ENCODE measurements at regions not wholly inside any gene's neighbourhood (a gene's known extent, or its start where the extent isn't known, plus 50 kb on each side); places are given as distances from the start of the nearest gene placed in this dataset.

DNA sequence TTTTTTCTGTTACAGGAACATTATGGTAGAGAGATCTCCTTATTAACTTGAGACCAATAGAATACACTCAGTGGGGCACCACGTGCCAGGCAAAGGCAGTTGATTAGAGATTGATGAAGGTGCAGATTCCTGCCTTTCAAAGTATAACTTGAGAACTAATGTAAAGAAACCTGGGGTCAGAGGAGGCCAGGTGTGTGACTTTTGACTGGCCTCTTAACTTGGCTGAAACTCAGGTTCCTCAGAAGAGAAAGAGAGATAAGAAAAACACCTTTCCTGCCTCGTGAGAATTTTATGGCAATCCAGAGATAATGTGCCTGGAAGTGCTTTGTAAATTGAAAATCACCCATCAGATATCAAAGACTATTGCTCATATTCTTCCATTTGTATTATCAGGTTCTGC is 110.7 kb upstream of the GZMB start:
- Histone ChIP-seq H3K9me3 (replicated peaks; ENCODE audit: insufficient read depth, low read length) (no peaks in the 10 kb centered on the region), H2AFZ (ENCODE audit: low read length) (no peak overlapping the region), H3K27ac (ENCODE audit: low read length) (no peak overlapping the region), H3K36me3 (replicated peaks; ENCODE audit: insufficient read depth, low read length) (no peaks in the 10 kb centered on the region), H3F3A (ENCODE audit: insufficient read depth, low read length) (no peaks in the 10 kb centered on the region), H3K9me2 (replicated peaks; ENCODE audit: insufficient read depth, low read length) (no peaks in the 10 kb centered on the region), H3K4me1 (ENCODE audit: low read length) (no peaks in the 10 kb centered on the region), H3K9ac (ENCODE audit: low read length) (no peak overlapping the region), H3K79me2 (ENCODE audit: low read length) (no peaks in the 10 kb centered on the region), H3K4me3 (ENCODE audit: low read length) (no peak overlapping the region), H3K4me2 (ENCODE audit: low read depth, low read length) (no peak overlapping the region), H3K27me3 (replicated peaks; ENCODE audit: insufficient read depth, low read length) (no peaks in the 10 kb centered on the region), H4K20me1 (ENCODE audit: insufficient read depth, low read length) (no peaks in the 10 kb centered on the region)
- no peak for TF ChIP-seq EZH2 (optimal IDR thresholded peaks at IDR 0.05; ENCODE audit: low read depth, low read length)
- TF ChIP-seq CTCF (IDR thresholded peaks at IDR 0.05; ENCODE audit: low read length), result no peak
- TF ChIP-seq EZH2phosphoT487 (IDR thresholded peaks at IDR 0.05; ENCODE audit: low read length), result no peak
- no peak for DNase-seq

DNA sequence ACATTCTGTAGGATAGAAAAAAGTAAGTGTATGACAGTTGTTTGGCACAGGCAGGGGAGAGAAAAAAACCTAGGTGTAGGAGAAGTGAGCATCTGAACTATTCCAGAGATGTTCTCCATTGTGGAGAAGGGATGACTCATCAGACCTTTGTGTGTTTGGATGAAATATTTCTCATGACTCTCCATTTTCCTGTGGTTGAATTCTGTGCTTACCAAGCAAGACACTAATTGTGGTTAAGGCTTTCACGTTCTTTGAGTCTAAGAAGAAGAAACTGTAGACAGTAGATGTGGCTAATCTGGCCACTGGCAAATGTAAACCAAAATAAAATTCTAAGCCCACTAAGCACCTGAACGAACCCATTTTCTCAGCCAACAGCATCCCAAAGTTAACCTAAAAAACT is 107.9 kb upstream of the GZMB start:
- H3K27me3 ChIP-seq (replicated peaks; ENCODE audit: insufficient read depth, low read length), result no peaks in the 10 kb centered on the region
- no peak for DNase-seq
- no peak overlapping the region for H3K4me2 ChIP-seq (ENCODE audit: low read depth, low read length)

GRCh38 chr14:24735984-24736630 is 102.1 kb upstream of the GZMB start:
- DNase-seq, result no peak
- no peak overlapping the region for H2AFZ ChIP-seq (ENCODE audit: low read length)

More for the DNA sequence above, 107.9 kb upstream of the GZMB start:
- H3K27ac ChIP-seq (ENCODE audit: low read length), result no peak overlapping the region
- no peak overlapping the region for H3K9ac ChIP-seq (ENCODE audit: low read length)
- no peak overlapping the region for H3K4me3 ChIP-seq (ENCODE audit: low read length)
- H3K4me1 ChIP-seq (ENCODE audit: low read length), result no peaks in the 10 kb centered on the region
- TF ChIP-seq CTCF (IDR thresholded peaks at IDR 0.05; ENCODE audit: low read length) (no peak), EZH2phosphoT487 (IDR thresholded peaks at IDR 0.05; ENCODE audit: low read length) (no peak), EZH2 (optimal IDR thresholded peaks at IDR 0.05; ENCODE audit: low read depth, low read length) (no peak)
- no peak overlapping the region for H2AFZ ChIP-seq (ENCODE audit: low read length)
- H3K79me2 ChIP-seq (ENCODE audit: low read length), result no peaks in the 10 kb centered on the region
- no peaks in the 10 kb centered on the region for H4K20me1 ChIP-seq (ENCODE audit: insufficient read depth, low read length)
- no peaks in the 10 kb centered on the region for H3F3A ChIP-seq (ENCODE audit: insufficient read depth, low read length)
- H3K36me3 ChIP-seq (replicated peaks; ENCODE audit: insufficient read depth, low read length), result no peaks in the 10 kb centered on the region
- H3K9me2 ChIP-seq (replicated peaks; ENCODE audit: insufficient read depth, low read length), result no peaks in the 10 kb centered on the region
- H3K9me3 ChIP-seq (replicated peaks; ENCODE audit: insufficient read depth, low read length), result no peaks in the 10 kb centered on the region

More at GRCh38 chr14:24735984-24736630, 102.1 kb upstream of the GZMB start:
- H3K4me2 ChIP-seq (ENCODE audit: low read depth, low read length), result no peak overlapping the region
- no peaks in the 10 kb centered on the region for H4K20me1 ChIP-seq (ENCODE audit: insufficient read depth, low read length)
- H3K27me3 ChIP-seq (replicated peaks; ENCODE audit: insufficient read depth, low read length), result no peaks in the 10 kb centered on the region
- no peak overlapping the region for H3K9ac ChIP-seq (ENCODE audit: low read length)
- no peak overlapping the region for H3K27ac ChIP-seq (ENCODE audit: low read length)
- no peaks in the 10 kb centered on the region for H3K9me2 ChIP-seq (replicated peaks; ENCODE audit: insufficient read depth, low read length)
- H3K79me2 ChIP-seq (ENCODE audit: low read length), result no peaks in the 10 kb centered on the region
- H3K9me3 ChIP-seq (replicated peaks; ENCODE audit: insufficient read depth, low read length), result no peaks in the 10 kb centered on the region
- TF ChIP-seq CTCF (IDR thresholded peaks at IDR 0.05; ENCODE audit: low read length) (no peak), EZH2phosphoT487 (IDR thresholded peaks at IDR 0.05; ENCODE audit: low read length) (no peak), EZH2 (optimal IDR thresholded peaks at IDR 0.05; ENCODE audit: low read depth, low read length) (no peak)
- H3F3A ChIP-seq (ENCODE audit: insufficient read depth, low read length), result no peaks in the 10 kb centered on the region
- H3K4me1 ChIP-seq (ENCODE audit: low read length), result no peaks in the 10 kb centered on the region
- H3K4me3 ChIP-seq (ENCODE audit: low read length), result no peak overlapping the region
- H3K36me3 ChIP-seq (replicated peaks; ENCODE audit: insufficient read depth, low read length), result no peaks in the 10 kb centered on the region
